OCI-LY3 (cell line): ENCODE measurements at regions not wholly inside any gene's neighbourhood (a gene's known extent, or its start where the extent isn't known, plus 50 kb on each side); places are given as distances from the start of the nearest gene placed in this dataset.

Experiments used
- H2AFZ ChIP-seq: fragments of 200-600, 300-600 bp; shearing (Covaris generic); 2 replicates; pipeline ENCODE4 v1.6.0; 2014; ENCODE audit warnings: antibody characterized with exemption, low read depth, low read length
- H3K27ac ChIP-seq: fragments of 200-600, 300-600 bp; sonication (generic); 2 replicates; pipeline ENCODE4 v1.5.1; 2014; ENCODE audit warnings: mild to moderate bottlenecking, low read length, moderate library complexity, mixed read lengths
- H3K27me3 ChIP-seq: fragments of 200-600, 300-600 bp; sonication (generic); 2 replicates; pipeline ENCODE4 v1.6.1; 2014; ENCODE audit warnings: low read depth, low read length, mixed read lengths
- H3K36me3 ChIP-seq: fragments of 200-600, 300-600 bp; sonication (generic); replicated peaks from 2 replicates; pipeline ENCODE3; 2014; ENCODE audit warnings: low read depth, low read length, mixed read lengths
- H3K4me1 ChIP-seq: fragments of 300-600, 200-600 bp; sonication (generic); 2 replicates; pipeline ENCODE4 v1.6.1; 2014; ENCODE audit warnings: low read length, mixed read lengths
- H3K4me2 ChIP-seq: fragments of 200-600, 300-600 bp; sonication (generic); 2 replicates; pipeline ENCODE4 v1.6.1; 2014; ENCODE audit warnings: low read length, mixed read lengths
- H3K4me3 ChIP-seq: fragments of 300-600, 200-600 bp; sonication (generic); 2 replicates; pipeline ENCODE4 v1.5.1; 2014; ENCODE audit warnings: antibody characterized with exemption, mild to moderate bottlenecking, low read length, moderate library complexity
- H3K79me2 ChIP-seq: fragments of 300-600, 200-600 bp; shearing (Covaris generic); 2 replicates; pipeline ENCODE4 v1.6.1; 2014; ENCODE audit warnings: mild to moderate bottlenecking, low read length, mixed read lengths
- H3K9ac ChIP-seq: fragments of 300-600, 200-600 bp; shearing (Covaris generic); 2 replicates; pipeline ENCODE4 v1.6.0; 2014; ENCODE audit warnings: mild to moderate bottlenecking, low read length, moderate library complexity
- H3K9me3 ChIP-seq: fragments of 200-600, 300-600 bp; shearing (Covaris generic); 2 replicates; pipeline ENCODE4 v1.6.1; 2014; ENCODE audit warnings: low read length, mixed read lengths; ENCODE audit not compliant: insufficient read depth
- H4K20me1 ChIP-seq: fragments of 200-600, 300-600 bp; sonication (generic); 2 replicates; pipeline ENCODE4 v1.6.1; 2016; ENCODE audit warnings: low read length, mixed read lengths; ENCODE audit not compliant: insufficient read depth
- CTCF ChIP-seq: fragments of 200-600, 300-600 bp; sonication (generic); IDR thresholded peaks from 2 replicates; pipeline ENCODE4 v1.5.1; 2014; ENCODE audit warnings: antibody characterized with exemption, low read length, low read depth
- EZH2phosphoT487 ChIP-seq: fragments of 200-600 bp; shearing (Covaris generic); IDR thresholded peaks from 2 replicates; pipeline ENCODE4 v1.6.1; 2018; ENCODE audit warnings: antibody characterized with exemption, mixed run types, low read depth

DNA sequence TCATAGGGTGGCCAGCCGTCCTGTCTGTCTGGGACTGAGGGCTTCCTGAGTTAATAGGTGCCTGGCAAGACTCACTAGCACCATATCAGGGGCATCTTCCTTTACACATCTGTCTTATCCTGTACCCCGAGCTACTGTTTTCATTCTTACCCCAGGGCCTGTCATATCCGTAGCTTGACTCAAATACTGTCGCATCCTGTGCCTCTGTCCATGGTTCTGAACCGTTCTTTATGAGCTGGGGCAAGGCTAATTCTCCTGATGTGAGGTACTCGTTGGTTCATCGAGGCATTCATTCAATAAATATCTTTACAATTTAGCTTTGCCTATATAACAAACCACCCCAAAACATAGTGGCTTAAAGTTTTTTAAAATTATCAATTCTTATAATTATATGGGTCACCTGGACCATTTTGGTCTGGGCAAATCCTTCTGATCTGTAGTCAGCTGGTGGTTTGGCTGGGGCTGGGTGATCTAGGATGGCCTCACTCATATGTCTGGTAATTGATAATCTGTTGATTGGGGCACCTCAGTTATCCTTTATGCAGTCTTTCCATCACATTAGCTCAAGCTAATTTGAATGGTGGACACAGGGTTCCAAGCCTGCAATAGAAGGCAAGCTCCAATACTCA is 121.2 kb downstream of the TLE3 start:
- peaks cover 60% of the 10 kb centered on the region for H3K27me3 ChIP-seq
- no peaks in the 10 kb centered on the region for H3K36me3 ChIP-seq
- H4K20me1 ChIP-seq, result peaks cover 11% of the 10 kb centered on the region; the same call in 1 of the 2 replicates
- H3K4me3 ChIP-seq, result no peak overlapping the region
- H3K9ac ChIP-seq, result no peak overlapping the region
- H3K79me2 ChIP-seq, result no peaks in the 10 kb centered on the region
- H3K4me2 ChIP-seq, result no peak overlapping the region
- H3K27ac ChIP-seq, result no peak overlapping the region
- no peak for TF ChIP-seq EZH2phosphoT487
- TF ChIP-seq CTCF, result no peak
- H3K9me3 ChIP-seq, result no peaks in the 10 kb centered on the region
- peaks cover 34% of the 10 kb centered on the region for H3K4me1 ChIP-seq
- no peak overlapping the region for H2AFZ ChIP-seq

DNA sequence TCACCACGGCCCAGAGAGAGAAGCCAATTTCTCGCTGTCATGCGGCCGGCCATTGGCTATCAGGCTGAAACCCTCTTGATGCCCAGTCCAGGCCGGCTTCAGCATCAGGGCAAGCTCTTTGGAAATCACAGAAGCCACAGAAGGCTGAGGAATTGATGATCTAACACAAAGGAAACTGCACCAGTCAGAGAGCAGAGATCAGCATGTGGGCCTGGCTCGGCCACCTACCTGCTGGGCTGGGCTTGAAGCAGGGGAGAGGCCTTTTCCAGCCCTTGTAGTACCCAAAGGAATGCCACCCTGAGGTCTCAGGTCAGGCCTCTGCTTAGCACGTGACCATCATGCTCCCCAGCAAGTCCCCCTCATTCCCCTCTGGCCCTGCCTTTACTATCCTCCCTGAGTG is 119.1 kb downstream of the TLE3 start:
- H3K79me2 ChIP-seq, result no peaks in the 10 kb centered on the region
- H3K4me1 ChIP-seq, result peaks cover 35% of the 10 kb centered on the region
- no peak overlapping the region for H3K9ac ChIP-seq
- TF ChIP-seq CTCF, result no peak
- no peak for TF ChIP-seq EZH2phosphoT487
- H3K4me2 ChIP-seq, result 0 out of 2 replicates have a peak overlapping the region, but pooled peaks have one; percentile 91
- no peak overlapping the region for H3K27ac ChIP-seq
- H3K36me3 ChIP-seq, result no peaks in the 10 kb centered on the region
- H3K9me3 ChIP-seq, result no peaks in the 10 kb centered on the region
- no peak overlapping the region for H3K4me3 ChIP-seq
- H4K20me1 ChIP-seq, result no peaks in the 10 kb centered on the region; the same call in 1 of the 2 replicates
- H3K27me3 ChIP-seq, result peaks cover 61% of the 10 kb centered on the region
- no peak overlapping the region for H2AFZ ChIP-seq

GRCh38 chr15:69979262-69979661 is 118.5 kb downstream of the TLE3 start:
- peak overlapping the region; percentile 91 for H3K4me2 ChIP-seq
- no peaks in the 10 kb centered on the region; the same call in 1 of the 2 replicates for H4K20me1 ChIP-seq
- H3K27me3 ChIP-seq, result peaks cover 61% of the 10 kb centered on the region
- no peak overlapping the region for H2AFZ ChIP-seq
- peak; percentile 91 for TF ChIP-seq CTCF
- no peak for TF ChIP-seq EZH2phosphoT487
- no peaks in the 10 kb centered on the region for H3K9me3 ChIP-seq
- H3K27ac ChIP-seq, result peak overlapping the region; percentile 75
- no peaks in the 10 kb centered on the region for H3K79me2 ChIP-seq
- peak overlapping the region; percentile 67 for H3K4me3 ChIP-seq
- H3K9ac ChIP-seq, result peak overlapping the region; percentile 55
- H3K4me1 ChIP-seq, result peaks cover 35% of the 10 kb centered on the region
- no peaks in the 10 kb centered on the region for H3K36me3 ChIP-seq

GRCh38 chr15:69979783-69980182 is 117.9 kb downstream of the TLE3 start:
- Histone ChIP-seq H2AFZ (no peak overlapping the region), H3K9ac (peak overlapping the region; percentile 55), H3K4me3 (peak overlapping the region; percentile 67), H3K79me2 (no peaks in the 10 kb centered on the region), H3K4me2 (peak overlapping the region; percentile 91), H3K4me1 (peaks cover 35% of the 10 kb centered on the region), H3K9me3 (no peaks in the 10 kb centered on the region), H3K27me3 (peaks cover 61% of the 10 kb centered on the region), H3K36me3 (no peaks in the 10 kb centered on the region), H4K20me1 (no peaks in the 10 kb centered on the region; the same call in 1 of the 2 replicates), H3K27ac (peak overlapping the region; percentile 75)
- TF ChIP-seq CTCF, result no peak
- TF ChIP-seq EZH2phosphoT487, result no peak
